Psoas muscle (tissue), 7 donors: ENCODE measurements at regions not wholly inside any gene's neighbourhood (a gene's known extent, or its start where the extent isn't known, plus 50 kb on each side); places are given as distances from the start of the nearest gene placed in this dataset.

Experiments
- ATAC-seq, 4 donors: fragments of 200-7000 bp; cut with Tn5 transposase; one replicate each; pipeline ENCODE4 v1.9.1; 2020; ENCODE audit warnings: moderate library complexity in 3 of 4, mild to moderate bottlenecking in 2 of 4
- DNase-seq, 2 donors: peaks; one replicate each; pipeline ENCODE4 v3.0.0-alpha.2; 2020
- H3K27ac ChIP-seq: fragments of 200-600 bp; one replicate; pipeline ENCODE4 v1.8.0; 2022
- H3K27me3 ChIP-seq, 3 donors: fragments of 200-600 bp in 1 of 3; one replicate each; pipeline versions ENCODE4 v1.6.1 to v1.8.0; 2013 to 2022; ENCODE audit warnings: low read length in 2 of 3, mild to moderate bottlenecking in 2 of 3, moderate library complexity in 1 of 3; ENCODE audit not compliant: insufficient read depth in 3 of 3
- H3K36me3 ChIP-seq, 2 donors: fragments of 200-600 bp in 1 of 2; one replicate each; pipeline versions ENCODE4 v1.6.1 to v1.8.0; 2013 to 2022; ENCODE audit warnings: low read depth in 1 of 2, mild to moderate bottlenecking in 1 of 2, moderate library complexity in 1 of 2; ENCODE audit not compliant: insufficient read depth in 1 of 2
- H3K4me1 ChIP-seq: fragments of 200-600 bp; one replicate; pipeline ENCODE4 v1.8.0; 2022
- H3K4me3 ChIP-seq: fragments of 200-600 bp; one replicate; pipeline ENCODE4 v1.8.0; 2022; ENCODE audit warnings: mild to moderate bottlenecking
- H3K9me3 ChIP-seq: fragments of 200-600 bp; one replicate; pipeline ENCODE4 v1.8.0; 2022
- WGBS, 3 donors: extraction: QIAGEN DNeasy Blood & Tissue Kit; methylation state at CpG; one replicate each; pipeline versions ENCODE4 v1.1.6 to v1.1.7; 2013; 5-methylcytosine and 5-hydroxymethylcytosine counted together
- intact Hi-C, 2 donors: fragments of 100-400 bp; cut with DNase I; formaldehyde crosslinking; loops; one replicate each; pipeline versions ENCODE4 v1.11.0 to v1.14.2; 2022
- TF ChIP-seq, protein P1 (sequence below): fragments of 200-600 bp; IDR thresholded peaks from one replicate; pipeline ENCODE4 v1.8.0; 2022; ENCODE audit warnings: antibody characterized with exemption
- donor health status: healthy with polysubstance abuse.
- donor health status: DM: no; HTN: no; CAD: no; lungs with moderate emphysema.
- donor health status: Bipolar disorder and iron deficiency.
- donor health status: healthy.
- donor health status: DM: yes; HTN: yes; CAD: no.
- donor health status: DM: no; HTN: no; CAD: no.
- donor health status: DM: yes; HTN: yes; CAD: no.

DNA sequence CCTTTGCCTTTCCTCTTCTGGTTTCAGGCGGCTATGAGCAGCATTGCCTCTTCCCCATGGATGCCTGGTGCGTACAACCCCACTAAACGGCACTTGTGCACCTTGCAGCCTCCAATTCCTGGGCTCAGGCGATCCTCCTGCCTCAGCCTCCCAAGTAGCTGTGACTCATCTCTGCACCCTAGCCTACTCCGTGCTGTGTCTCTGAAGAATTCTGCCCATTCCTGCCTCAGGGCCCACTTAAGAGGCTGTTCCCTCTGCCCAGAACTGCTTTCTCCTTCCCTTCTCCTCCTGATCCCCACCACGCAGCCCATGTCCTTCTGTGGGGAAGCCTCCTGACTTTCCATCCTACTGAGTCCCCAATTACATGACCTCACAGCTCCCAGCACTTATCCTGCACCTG is 142.2 kb upstream of the ZNF507 start:
- ATAC-seq, result no peak

DNA sequence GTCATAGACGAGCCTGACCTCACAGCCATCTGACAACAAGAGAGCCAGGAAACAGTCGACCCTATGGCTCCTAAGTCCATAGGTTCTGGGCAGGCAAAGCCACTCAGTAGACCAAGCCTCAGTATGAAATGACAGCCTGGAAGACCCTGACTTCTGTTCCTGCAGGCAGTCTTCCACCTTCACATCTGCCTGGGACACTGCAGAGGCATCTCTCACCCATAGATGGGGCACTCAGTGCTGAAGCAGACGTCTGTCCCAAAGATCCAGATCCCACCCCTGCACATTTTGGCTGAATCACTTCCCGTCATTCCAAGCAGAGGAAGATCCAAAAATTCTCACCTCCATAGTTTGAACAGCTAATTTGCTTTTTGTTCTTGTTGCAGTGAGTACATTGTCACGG is 139.3 kb upstream of the ZNF507 start:
- H3K27ac ChIP-seq, result no peak overlapping the region
- DNase-seq (no peak), ATAC-seq (no peak)
- peaks cover 5% of the 10 kb centered on the region for H3K9me3 ChIP-seq
- intact Hi-C loops, result no loop called here
- H3K4me1 ChIP-seq, result no peaks in the 10 kb centered on the region
- TF ChIP-seq, protein P1, sequence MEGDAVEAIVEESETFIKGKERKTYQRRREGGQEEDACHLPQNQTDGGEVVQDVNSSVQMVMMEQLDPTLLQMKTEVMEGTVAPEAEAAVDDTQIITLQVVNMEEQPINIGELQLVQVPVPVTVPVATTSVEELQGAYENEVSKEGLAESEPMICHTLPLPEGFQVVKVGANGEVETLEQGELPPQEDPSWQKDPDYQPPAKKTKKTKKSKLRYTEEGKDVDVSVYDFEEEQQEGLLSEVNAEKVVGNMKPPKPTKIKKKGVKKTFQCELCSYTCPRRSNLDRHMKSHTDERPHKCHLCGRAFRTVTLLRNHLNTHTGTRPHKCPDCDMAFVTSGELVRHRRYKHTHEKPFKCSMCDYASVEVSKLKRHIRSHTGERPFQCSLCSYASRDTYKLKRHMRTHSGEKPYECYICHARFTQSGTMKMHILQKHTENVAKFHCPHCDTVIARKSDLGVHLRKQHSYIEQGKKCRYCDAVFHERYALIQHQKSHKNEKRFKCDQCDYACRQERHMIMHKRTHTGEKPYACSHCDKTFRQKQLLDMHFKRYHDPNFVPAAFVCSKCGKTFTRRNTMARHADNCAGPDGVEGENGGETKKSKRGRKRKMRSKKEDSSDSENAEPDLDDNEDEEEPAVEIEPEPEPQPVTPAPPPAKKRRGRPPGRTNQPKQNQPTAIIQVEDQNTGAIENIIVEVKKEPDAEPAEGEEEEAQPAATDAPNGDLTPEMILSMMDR, result no peak
- H3K27me3 ChIP-seq, result no peaks in the 10 kb centered on the region
- H3K36me3 ChIP-seq, result no peaks in the 10 kb centered on the region
- WGBS, 3 donors, result 46 to 48% (median 46%) methylated on average over 5 of the region's 5 CpGs
- H3K4me3 ChIP-seq, result no peak overlapping the region

More for the DNA sequence above, 142.2 kb upstream of the ZNF507 start:
- Histone ChIP-seq H3K27me3 (no peaks in the 10 kb centered on the region), H3K27ac (no peak overlapping the region), H3K9me3 (no peaks in the 10 kb centered on the region), H3K4me1 (no peaks in the 10 kb centered on the region), H3K4me3 (no peak overlapping the region), H3K36me3 (no peaks in the 10 kb centered on the region)
- DNase-seq, result no peak
- TF ChIP-seq, protein P1, result no peak
- intact Hi-C loops, result no loop called here
- WGBS, 3 donors, result 86 to 92% (median 91%) methylated on average over 6 of the region's 6 CpGs

DNA sequence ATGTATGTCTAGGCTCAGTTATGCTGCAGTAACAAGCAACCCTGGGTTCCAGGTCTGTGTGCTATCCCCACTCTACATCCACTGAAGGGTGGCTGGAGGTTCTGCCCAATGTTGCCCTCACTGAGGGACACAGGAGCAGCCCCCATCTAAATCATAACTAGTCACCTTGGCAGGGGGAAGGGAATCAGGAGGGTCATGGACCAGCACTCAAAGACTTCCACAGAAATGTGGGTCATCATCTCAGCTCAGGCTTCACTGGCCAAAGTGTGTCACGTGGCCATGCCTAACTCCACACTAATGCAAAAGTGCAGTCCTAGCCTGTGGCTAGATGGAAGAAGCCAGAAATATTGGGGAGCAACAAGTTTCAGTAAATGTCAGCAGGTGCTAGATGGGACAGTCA is 137.3 kb upstream of the ZNF507 start:
- TF ChIP-seq, protein P1, result no peak
- intact Hi-C loops, result no loop called here
- Histone ChIP-seq H3K9me3 (peaks cover 17% of the 10 kb centered on the region), H3K4me3 (no peak overlapping the region), H3K4me1 (no peaks in the 10 kb centered on the region), H3K36me3 (no peaks in the 10 kb centered on the region), H3K27ac (no peak overlapping the region), H3K27me3 (no peaks in the 10 kb centered on the region)
- no peak for ATAC-seq
- DNase-seq, result no peak
- WGBS, 3 donors, result 51 to 70% (median 58%) methylated on average over 1 of the region's 1 CpG

DNA sequence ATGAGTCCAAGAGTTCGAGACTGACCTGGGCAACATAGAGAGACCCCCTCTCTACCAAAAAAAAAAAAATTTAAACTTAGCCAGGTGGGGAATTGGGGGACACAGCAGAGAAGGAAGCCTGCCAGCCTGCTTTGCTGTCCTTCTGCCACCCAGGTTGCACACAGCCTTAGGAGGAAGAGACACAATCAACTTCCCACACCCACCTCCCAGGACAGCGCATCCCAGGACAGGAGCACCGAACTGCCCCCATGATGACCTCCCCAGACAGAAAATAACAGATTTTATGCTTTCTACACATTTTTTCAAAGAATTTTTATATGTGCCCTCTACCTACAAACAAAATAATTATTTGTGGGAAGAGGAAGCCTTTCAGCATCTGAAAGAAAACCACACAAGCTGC is 126.0 kb upstream of the ZNF507 start:
- H3K4me1 ChIP-seq, result no peaks in the 10 kb centered on the region
- intact Hi-C loops, result no loop called here
- WGBS, 3 donors, result 91 to 95% (median 93%) methylated on average over 3 of the region's 3 CpGs
- H3K36me3 ChIP-seq, result no peaks in the 10 kb centered on the region
- DNase-seq (no peak), ATAC-seq (no peak)
- H3K27me3 ChIP-seq, result peaks cover 0 to 8% (median 0%) of the 10 kb centered on the region in 3 donors
- no peak overlapping the region for H3K4me3 ChIP-seq
- TF ChIP-seq, protein P1, result no peak
- no peak overlapping the region for H3K27ac ChIP-seq
- H3K9me3 ChIP-seq, result no peaks in the 10 kb centered on the region

DNA sequence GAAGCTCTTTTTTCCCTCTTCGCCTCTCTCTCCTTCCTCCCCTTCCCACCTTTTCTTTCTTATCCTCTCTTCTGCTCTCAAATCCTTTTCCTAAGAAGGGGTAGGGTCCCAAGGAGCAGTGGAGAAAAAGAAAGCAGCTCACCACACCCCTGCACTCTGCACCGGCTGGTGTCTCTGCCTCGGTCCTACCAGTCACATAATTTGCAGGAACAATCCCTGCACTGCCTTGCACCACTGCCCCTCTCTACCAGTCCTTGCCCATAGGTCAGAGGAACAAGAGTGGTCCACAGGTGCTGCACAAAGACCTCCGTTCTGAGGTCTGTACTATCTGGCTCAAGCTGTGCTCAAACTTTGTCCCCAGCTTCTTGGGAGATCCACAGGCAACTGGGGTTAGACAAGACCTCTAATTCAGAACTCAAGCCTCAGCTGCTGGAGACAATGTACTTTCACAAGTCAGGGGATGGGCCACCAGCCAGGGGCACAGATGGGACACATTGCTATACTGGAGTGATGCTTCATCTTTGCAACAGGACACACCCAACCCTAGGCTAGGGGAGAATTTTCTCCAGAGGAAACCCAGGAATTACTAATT is 125.4 kb upstream of the ZNF507 start:
- intact Hi-C loops, result loop anchor here (5.0 to 10.0 kb wide), 4 partner anchors 1435 to 1553 kb away; no protein-coding TSS in a partner anchor
- DNase-seq (no peak), ATAC-seq (no peak)
- Histone ChIP-seq H3K36me3 (no peaks in the 10 kb centered on the region), H3K9me3 (no peaks in the 10 kb centered on the region), H3K4me1 (no peaks in the 10 kb centered on the region), H3K27me3 (peaks cover 0 to 11% (median 0%) of the 10 kb centered on the region in 3 donors), H3K27ac (no peak overlapping the region), H3K4me3 (no peak overlapping the region)
- TF ChIP-seq, protein P1, result no peak
- 55 to 64% (median 58%) methylated on average over 4 of the region's 4 CpGs for WGBS, 3 donors
